RKO (cell line): ENCODE measurements at regions not wholly inside any gene's neighbourhood (a gene's known extent, or its start where the extent isn't known, plus 50 kb on each side); places are given as distances from the start of the nearest gene placed in this dataset.
"Not testable (repeated sequence)": the region's sequence is repeated elsewhere in the genome, so short reads cannot be mapped to it uniquely, and the experiment has no call there.

Experiments used
- DNase-seq: peaks from one replicate; pipeline ENCODE4 v3.0.0-alpha.2; 2016; ENCODE audit warnings: low spot score

DNA sequence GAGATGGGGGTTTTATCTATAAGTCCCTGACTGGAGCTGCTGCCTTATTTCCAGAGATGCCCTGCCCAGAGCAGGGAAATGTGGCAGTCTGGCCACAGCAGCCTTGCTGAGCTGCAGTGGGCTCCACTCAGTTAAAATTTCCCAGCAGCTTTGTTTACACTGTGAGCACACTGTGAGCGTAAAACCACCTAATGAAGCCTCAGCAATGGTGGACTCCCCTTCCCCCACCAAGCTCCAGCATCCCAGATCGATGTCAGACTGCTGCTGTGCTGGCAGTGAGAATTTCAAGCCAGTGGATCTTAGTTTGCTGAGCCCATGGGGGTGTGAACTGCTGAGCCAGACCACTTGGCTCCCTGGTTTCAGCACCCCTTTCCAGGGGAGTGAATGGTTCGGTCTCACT, 208.7 kb upstream of the RAI14 start:
- DNase-seq: no peak

GRCh38 chr5:34449639-34450038, 206.5 kb upstream of the RAI14 start:
- DNase-seq: no peak

GRCh38 chr5:34450338-34450737, 205.8 kb upstream of the RAI14 start:
- DNase-seq: no peak

- DNase-seq: peak; percentile 24
Measured at GRCh38 chr5:34452170-34452828, 203.8 kb upstream of the RAI14 start.

DNA sequence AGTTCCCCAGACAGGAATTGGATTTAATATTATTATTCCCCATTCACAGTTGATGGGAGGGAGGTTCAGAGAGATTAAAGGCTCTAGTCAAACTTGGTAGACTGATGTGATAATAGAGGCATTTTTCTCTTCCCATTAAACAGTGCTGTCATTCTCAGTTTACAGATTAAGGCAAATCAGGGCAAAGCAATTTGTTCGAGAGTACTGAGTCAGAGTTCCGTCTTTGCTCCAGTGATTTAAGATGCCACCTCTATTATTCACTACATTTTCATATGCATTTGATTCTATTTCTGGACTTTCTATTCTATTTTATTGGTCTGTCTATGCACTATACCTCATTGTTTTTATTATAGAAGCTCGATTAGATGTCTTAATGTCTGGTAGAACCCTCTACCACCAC, 201.0 kb upstream of the RAI14 start:
- DNase-seq: peak; percentile 15

- DNase-seq: peak; percentile 11
Measured at GRCh38 chr5:34459908-34460307, 196.2 kb upstream of the RAI14 start.

- no peak for DNase-seq
Measured at GRCh38 chr5:34460496-34460895, 195.6 kb upstream of the RAI14 start.

DNA sequence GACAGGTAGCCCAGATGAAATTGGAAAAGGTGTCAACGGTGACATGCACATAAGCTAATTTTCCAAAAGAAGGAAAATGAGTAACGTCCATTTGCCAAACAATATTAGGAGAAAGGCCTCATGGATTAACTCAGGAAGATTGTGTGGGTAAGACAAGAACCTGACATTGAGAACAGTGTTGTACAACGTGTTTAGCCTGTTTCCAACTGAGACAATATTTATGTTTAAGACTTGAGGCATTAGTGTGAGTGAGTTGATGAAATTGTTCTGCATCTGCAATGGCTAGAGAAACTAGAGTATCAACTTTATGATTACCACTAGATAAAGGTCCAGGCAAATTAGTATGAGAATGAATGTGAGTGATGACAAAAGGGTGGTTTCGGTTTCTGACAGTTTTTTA, 191.3 kb upstream of the RAI14 start:
- no peak for DNase-seq

DNA sequence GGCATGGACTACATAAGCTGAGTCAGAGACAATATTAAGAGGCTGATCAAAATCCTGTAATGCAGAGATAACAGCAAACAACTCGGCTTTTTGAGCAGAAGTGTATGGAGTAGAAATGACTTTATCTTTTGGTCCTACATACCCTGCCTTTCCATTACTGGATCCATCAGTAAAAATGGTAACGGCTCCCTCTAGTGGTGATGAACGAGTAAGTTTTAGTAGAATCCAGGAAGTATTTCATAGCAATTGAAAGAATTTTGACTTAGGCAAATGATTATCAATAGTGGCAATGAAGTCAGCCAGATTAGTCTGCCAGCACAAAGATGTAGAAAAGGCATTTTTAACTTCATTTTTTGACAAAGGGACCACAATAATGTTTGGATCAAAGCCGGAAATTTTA, 190.8 kb upstream of the RAI14 start:
- DNase-seq: peak; percentile 45

GRCh38 chr5:34466519-34467388, 189.4 kb upstream of the RAI14 start:
- not testable (repeated sequence) for DNase-seq

- DNase-seq: no peak
Measured at GRCh38 chr5:34467436-34467835, 188.7 kb upstream of the RAI14 start.

DNA sequence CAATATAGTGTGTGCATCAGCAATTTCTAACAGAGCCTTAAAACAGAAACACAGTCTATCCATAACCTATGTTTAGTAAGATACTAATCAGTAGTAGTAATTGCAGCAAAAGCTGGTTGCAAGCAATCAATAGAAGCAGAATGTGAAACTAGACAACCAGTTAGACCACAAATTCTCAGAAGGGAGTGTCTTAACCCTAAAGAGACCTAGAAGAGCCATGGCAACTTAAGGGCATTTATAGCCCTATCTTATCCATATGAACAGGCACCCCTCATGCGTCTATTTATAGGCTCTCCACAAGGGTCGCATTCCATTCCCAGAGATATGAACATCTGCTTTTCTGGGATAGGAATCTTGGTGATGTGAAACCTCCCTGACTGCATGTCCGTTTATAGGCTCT, 188.1 kb upstream of the RAI14 start:
- DNase-seq: not testable (repeated sequence)

- no peak for DNase-seq
Measured at GRCh38 chr5:34469971-34470370, 186.2 kb upstream of the RAI14 start.

DNA sequence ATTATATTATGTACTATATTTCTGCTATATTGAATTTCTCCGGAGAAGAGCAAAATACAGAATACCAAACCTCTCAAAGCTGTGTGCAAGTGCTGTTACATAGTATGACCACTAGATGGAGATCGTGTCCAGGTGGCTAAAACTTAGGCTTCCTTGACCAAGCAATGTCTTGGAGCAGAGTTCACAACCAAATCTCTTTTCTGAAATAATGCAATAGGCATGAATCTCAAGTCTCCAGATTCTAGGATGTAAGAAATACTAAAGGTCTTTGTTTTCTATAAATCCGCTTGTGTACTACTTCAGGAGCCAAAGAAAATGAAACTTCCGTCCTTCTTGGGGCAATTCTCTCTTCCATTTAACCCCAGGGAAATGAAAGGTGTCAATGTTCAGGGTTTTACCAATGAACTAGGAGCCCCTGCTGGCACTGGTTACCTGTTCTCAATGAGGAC, 181.5 kb upstream of the RAI14 start:
- DNase-seq: peak; percentile 64

- DNase-seq: no peak
Measured at GRCh38 chr5:34475249-34475966, 180.7 kb upstream of the RAI14 start.

- DNase-seq: no peak
Measured at GRCh38 chr5:34476941-34477565, 179.1 kb upstream of the RAI14 start.

- DNase-seq: no peak
Measured at GRCh38 chr5:34480810-34481528, 175.2 kb upstream of the RAI14 start.

GRCh38 chr5:34483442-34484033, 172.6 kb upstream of the RAI14 start:
- no peak for DNase-seq

GRCh38 chr5:34484216-34484920, 171.8 kb upstream of the RAI14 start:
- DNase-seq: no peak

DNA sequence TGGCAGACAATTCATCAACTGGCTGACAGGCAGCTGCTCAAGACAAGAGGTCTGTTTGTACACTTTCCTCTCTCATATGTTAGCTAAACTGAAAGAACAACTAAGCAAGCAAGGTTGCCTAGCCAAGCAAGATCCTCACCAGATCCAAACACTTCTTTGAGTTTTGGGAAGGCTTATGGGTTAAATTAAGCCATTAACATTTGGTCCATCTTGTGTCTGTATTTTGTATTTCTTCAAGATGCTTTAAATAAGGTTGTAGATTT, 170.4 kb upstream of the RAI14 start:
- no peak for DNase-seq
